RWPE2 (cell line): ENCODE measurements at regions not wholly inside any gene's neighbourhood (a gene's known extent, or its start where the extent isn't known, plus 50 kb on each side); places are given as distances from the start of the nearest gene placed in this dataset.

Experiments used
- ATAC-seq: fragments of 200-7000 bp; cut with Tn5 transposase; 3 replicates; pipeline ENCODE4 v1.9.1; 2021; ENCODE audit warnings: low read depth
- DNase-seq: peaks from one replicate; pipeline ENCODE4 v3.0.0-alpha.2; 2020; ENCODE audit warnings: low spot score
- H3K27ac ChIP-seq: fragments of 450-650 bp; 2 replicates; pipeline ENCODE4 v1.5.1; 2017; ENCODE audit warnings: mild to moderate bottlenecking; ENCODE audit not compliant: poor library complexity, severe bottlenecking
- H3K27me3 ChIP-seq: fragments of 250-450 bp; sonication (Bioruptor Pico); 2 replicates; pipeline ENCODE4 v1.5.1; 2021; ENCODE audit warnings: mild to moderate bottlenecking, moderate library complexity; ENCODE audit not compliant: insufficient read depth, poor library complexity, severe bottlenecking
- H3K36me3 ChIP-seq: fragments of 250-450 bp; sonication (Bioruptor Pico); 2 replicates; pipeline ENCODE4 v1.5.1; 2020; ENCODE audit warnings: low read depth, mild to moderate bottlenecking, moderate library complexity
- H3K4me1 ChIP-seq: fragments of 250-450 bp; sonication (Bioruptor Pico); 2 replicates; pipeline ENCODE4 v1.5.1; 2021; ENCODE audit warnings: mild to moderate bottlenecking, moderate library complexity; ENCODE audit not compliant: insufficient read depth, poor library complexity, severe bottlenecking
- H3K4me3 ChIP-seq: fragments of 250-450 bp; sonication (Bioruptor Pico); 2 replicates; pipeline ENCODE4 v1.5.1; 2021; ENCODE audit warnings: mild to moderate bottlenecking, moderate library complexity; ENCODE audit not compliant: severe bottlenecking
- H3K9me3 ChIP-seq: fragments of 250-450 bp; sonication (Bioruptor Pico); 2 replicates; pipeline ENCODE4 v1.5.1; 2021; ENCODE audit warnings: mild to moderate bottlenecking, moderate library complexity; ENCODE audit not compliant: severe bottlenecking
- CTCF ChIP-seq: fragments of 450-650 bp; IDR thresholded peaks from one replicate; pipeline ENCODE4 v1.5.1; 2017; ENCODE audit warnings: mild to moderate bottlenecking, moderate library complexity; ENCODE audit not compliant: poor library complexity, severe bottlenecking

- Histone ChIP-seq H3K4me3 (no peak overlapping the region), H3K9me3 (no peaks in the 10 kb centered on the region), H3K27me3 (peaks cover 6% of the 10 kb centered on the region), H3K36me3 (no peaks in the 10 kb centered on the region), H3K27ac (no peak overlapping the region), H3K4me1 (no peaks in the 10 kb centered on the region)
- ATAC-seq = no peak
- no peak for TF ChIP-seq CTCF
- DNase-seq = no peak
Measured at GRCh38 chr5:87775228-87775627, 362.5 kb upstream of the CCNH start.

GRCh38 chr5:87774804-87775203 lies 362.1 kb upstream of the CCNH start:
- no peak for ATAC-seq
- no peak for DNase-seq
- Histone ChIP-seq H3K4me1 (no peaks in the 10 kb centered on the region), H3K36me3 (no peaks in the 10 kb centered on the region), H3K27ac (no peak overlapping the region), H3K4me3 (no peak overlapping the region), H3K9me3 (no peaks in the 10 kb centered on the region), H3K27me3 (peaks cover 10% of the 10 kb centered on the region)
- no peak for TF ChIP-seq CTCF

GRCh38 chr5:87770601-87771121 lies 357.9 kb upstream of the CCNH start:
- DNase-seq (no peak), ATAC-seq (no peak)
- H3K9me3 ChIP-seq = no peaks in the 10 kb centered on the region
- H3K4me1 ChIP-seq = no peaks in the 10 kb centered on the region
- no peaks in the 10 kb centered on the region for H3K36me3 ChIP-seq
- no peak overlapping the region for H3K4me3 ChIP-seq
- H3K27me3 ChIP-seq = peaks cover 11% of the 10 kb centered on the region
- no peak overlapping the region for H3K27ac ChIP-seq
- no peak for TF ChIP-seq CTCF

GRCh38 chr5:87770016-87770570 lies 357.4 kb upstream of the CCNH start:
- no peaks in the 10 kb centered on the region for H3K36me3 ChIP-seq
- DNase-seq = no peak
- no peak overlapping the region for H3K27ac ChIP-seq
- H3K9me3 ChIP-seq = no peaks in the 10 kb centered on the region
- TF ChIP-seq CTCF = no peak
- peaks cover 11% of the 10 kb centered on the region for H3K27me3 ChIP-seq
- no peaks in the 10 kb centered on the region for H3K4me1 ChIP-seq
- H3K4me3 ChIP-seq = no peak overlapping the region
- ATAC-seq = no peak

GRCh38 chr5:87769157-87769556 lies 356.4 kb upstream of the CCNH start:
- H3K27ac ChIP-seq = no peak overlapping the region
- no peaks in the 10 kb centered on the region for H3K36me3 ChIP-seq
- no peak overlapping the region for H3K4me3 ChIP-seq
- DNase-seq (no peak), ATAC-seq (peak; percentile 50; the same call in 2 of the 3 replicates)
- no peak for TF ChIP-seq CTCF
- no peaks in the 10 kb centered on the region for H3K9me3 ChIP-seq
- H3K4me1 ChIP-seq = no peaks in the 10 kb centered on the region
- H3K27me3 ChIP-seq = peaks cover 11% of the 10 kb centered on the region
